ENCODE measurements at regions not wholly inside any gene's neighbourhood (a gene's known extent, or its start where the extent isn't known, plus 50 kb on each side); places are given as distances from the start of the nearest gene placed in this dataset.

- TF ChIP-seq USF2 (CRISPR knock-in tag; IDR thresholded peaks at IDR 0.05) (no peak), ETV6 (CRISPR knock-in tag; IDR thresholded peaks at IDR 0.05) (no peak)
- TF ChIP-seq, protein P1, sequence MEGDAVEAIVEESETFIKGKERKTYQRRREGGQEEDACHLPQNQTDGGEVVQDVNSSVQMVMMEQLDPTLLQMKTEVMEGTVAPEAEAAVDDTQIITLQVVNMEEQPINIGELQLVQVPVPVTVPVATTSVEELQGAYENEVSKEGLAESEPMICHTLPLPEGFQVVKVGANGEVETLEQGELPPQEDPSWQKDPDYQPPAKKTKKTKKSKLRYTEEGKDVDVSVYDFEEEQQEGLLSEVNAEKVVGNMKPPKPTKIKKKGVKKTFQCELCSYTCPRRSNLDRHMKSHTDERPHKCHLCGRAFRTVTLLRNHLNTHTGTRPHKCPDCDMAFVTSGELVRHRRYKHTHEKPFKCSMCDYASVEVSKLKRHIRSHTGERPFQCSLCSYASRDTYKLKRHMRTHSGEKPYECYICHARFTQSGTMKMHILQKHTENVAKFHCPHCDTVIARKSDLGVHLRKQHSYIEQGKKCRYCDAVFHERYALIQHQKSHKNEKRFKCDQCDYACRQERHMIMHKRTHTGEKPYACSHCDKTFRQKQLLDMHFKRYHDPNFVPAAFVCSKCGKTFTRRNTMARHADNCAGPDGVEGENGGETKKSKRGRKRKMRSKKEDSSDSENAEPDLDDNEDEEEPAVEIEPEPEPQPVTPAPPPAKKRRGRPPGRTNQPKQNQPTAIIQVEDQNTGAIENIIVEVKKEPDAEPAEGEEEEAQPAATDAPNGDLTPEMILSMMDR (IDR thresholded peaks at IDR 0.05), result no peak
Measured at GRCh38 chr6:115474443-115475041, 586.1 kb downstream of the FRK start.
